ENCODE measurements at regions not wholly inside any gene's neighbourhood (a gene's known extent, or its start where the extent isn't known, plus 50 kb on each side); places are given as distances from the start of the nearest gene placed in this dataset.
"Not testable (repeated sequence)": the region's sequence is repeated elsewhere in the genome, so short reads cannot be mapped to it uniquely, and the experiment has no call there.

DNA sequence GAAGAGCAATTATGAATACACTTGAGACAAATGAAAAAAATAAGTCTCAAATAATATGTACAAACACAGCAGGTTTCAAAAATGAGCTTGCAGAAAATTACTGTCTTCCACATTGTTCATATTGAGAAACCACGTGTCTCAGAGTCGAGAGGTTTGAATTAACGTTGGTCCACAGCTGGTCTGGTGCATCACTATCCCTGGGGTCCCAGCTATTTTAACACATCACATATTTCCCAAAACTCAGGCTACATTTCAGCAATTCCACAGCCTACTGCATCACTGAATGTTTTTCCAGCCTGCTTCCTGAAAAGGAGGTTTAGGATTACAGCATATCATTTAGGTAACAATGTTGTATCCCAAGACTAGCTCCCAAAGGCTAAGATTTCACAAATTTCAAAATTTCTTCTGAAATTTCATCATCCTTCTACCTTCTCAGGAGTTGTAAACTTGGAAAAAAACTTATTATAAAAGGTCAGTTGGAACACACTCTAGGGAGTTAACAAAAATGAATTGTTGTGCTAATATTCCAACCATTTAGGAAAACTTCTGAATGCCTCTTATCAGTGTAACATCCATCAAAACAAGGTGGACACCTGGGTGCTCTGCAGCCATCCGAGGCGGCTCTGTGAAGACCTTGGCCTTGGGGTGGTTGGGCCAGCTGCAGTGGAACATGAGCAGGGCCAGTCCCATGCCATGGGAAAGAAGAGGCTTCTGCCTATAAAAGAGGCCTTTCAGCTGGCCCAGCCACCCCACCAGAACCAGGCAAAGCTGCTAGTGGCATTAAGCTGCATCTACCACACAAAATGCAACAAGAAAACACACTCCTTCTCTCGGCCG is 198.1 kb upstream of the RBBP8 start:
- DNase-seq (ENCODE audit: low spot score) = no peak

DNA sequence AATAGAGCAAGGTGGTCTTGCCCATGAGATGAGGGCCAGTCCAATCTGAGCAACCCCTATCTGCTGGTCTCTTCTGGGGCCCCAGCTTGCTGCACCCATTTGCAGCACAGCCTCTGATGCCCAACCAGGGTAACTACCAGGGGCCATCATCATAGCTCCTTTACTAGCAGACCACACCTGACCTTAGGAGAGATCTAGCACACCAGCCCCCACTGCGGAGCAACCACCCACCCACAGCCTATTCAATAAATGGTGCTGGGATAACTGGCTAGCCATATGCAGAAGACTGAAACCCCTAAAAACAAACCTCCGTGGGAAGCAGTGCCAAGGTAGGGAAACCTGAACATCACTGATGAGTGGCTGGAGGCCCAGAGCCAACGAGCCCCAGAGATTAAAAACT is 196.1 kb upstream of the RBBP8 start:
- DNase-seq (ENCODE audit: low spot score) = no peak

DNA sequence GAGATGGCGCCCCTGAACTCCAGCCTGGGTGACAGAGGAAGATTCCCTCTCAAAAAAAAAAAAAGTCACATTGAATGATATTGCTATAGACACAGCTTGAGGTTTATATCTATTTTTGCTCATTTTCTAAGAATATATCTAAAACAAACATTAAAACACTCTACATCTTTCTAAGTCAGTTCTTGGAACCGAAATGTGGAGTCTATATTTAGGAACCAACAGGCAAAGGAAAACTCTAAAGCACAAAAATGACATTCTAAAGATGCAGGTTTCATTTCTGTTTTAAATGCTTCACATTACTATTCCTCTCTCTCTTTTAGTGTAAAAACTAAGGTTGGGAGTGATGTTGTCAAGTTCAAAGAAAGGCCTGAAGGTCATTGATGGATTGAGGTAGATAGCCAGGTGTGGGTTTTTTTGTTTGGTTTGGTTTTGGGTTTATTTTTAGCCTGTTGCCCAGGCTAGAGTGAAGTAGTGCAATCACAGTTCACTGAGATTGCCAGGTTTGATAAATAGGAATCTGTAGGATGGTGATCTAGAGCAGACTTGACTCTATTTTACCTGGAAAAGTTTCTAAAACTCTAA is 194.0 kb upstream of the RBBP8 start:
- DNase-seq (ENCODE audit: low spot score) = no peak

DNA sequence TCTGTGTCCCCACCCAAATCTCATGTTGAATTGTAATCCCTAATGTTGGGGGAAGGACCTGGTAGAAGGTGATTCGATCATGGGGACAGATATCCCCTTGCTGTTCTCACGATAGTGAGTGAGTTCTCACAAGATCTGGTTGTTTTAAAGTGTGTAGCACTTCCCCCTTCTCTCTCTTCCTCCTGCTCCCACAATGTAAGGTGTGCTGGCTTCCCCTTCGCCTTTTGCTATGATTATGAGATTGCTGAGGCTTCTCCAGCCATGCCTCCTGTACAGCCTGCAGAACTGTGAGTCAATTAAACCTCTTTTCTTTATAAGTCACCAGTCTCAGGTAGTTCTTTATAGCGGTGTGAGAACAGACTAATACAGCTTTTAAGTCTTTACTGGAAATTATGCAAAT is 193.3 kb upstream of the RBBP8 start:
- DNase-seq (ENCODE audit: low spot score) = no peak

DNA sequence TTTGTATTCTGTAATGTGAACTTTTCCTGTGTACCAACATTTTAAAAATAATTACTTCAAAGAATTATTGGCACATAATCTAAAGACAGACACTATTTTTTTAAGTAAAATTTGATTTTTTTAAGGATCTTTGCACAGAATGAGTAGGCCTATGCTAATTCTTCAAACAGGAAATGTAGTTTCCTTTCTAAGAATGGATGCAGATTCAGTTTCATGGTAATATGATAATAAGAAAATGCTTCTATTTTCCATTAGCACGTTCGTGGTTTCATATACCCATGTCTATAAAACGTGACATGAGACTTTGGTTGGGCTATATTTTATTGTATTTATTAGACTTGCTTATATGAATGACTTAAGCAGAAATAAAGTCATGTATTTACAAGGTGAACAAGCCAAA is 191.8 kb upstream of the RBBP8 start:
- no peak for DNase-seq (ENCODE audit: low spot score)

DNA sequence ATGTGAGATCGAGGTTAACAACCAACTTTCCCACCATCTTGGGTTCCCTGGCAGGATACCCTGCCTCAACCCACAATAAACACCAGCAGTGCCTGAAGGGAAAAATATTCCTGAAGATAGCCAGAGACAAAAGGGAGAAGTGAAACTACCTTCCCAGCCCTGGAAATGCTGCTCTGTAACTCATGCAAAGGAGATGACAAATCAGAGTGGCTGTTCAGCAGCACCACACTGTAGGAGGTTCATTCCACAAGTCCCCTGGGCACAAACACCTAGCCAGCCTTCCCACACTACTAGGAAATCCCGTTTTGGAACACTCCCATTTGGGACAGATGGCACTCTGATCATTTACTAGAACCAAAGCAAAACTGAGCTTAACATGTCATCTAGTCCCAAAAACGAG is 190.7 kb upstream of the RBBP8 start:
- no peak for DNase-seq (ENCODE audit: low spot score)

DNA sequence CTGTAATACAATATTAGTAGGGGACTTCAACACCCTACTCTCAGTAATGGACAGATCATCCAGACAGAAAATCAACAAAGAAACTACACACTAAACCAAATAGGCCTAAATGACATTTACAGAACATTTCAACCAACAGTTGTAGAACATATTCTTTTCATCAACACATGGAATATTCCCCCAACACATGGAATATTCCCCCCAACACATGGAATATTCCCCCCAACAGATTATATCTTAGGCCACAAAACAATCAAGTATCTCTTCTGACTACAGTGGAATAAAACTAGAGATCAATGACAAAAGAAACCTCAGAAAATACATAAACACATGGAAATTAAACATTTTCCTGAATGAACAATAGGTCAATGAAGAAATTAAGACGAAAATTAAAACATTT is 187.2 kb upstream of the RBBP8 start:
- DNase-seq (ENCODE audit: low spot score) = no peak

DNA sequence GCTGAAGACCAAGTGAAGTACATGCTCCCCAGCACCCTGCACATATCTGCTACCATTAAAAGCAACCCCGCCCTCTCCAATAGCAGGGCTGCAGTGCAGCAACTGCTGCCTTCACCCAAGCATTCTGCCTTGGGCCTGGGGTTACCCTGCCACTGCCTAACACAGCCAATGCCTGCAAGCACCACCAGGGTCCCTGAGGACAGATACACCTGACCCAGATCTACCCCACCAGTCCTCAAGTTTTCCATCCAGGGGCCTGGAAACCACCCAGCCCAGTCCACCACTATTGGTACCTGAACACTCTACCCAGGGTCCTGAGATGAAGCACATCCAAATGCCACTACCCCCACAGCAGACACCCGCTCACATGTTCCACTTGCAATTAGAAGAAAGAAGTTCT is 181.1 kb upstream of the RBBP8 start:
- DNase-seq (ENCODE audit: low spot score) = no peak

DNA sequence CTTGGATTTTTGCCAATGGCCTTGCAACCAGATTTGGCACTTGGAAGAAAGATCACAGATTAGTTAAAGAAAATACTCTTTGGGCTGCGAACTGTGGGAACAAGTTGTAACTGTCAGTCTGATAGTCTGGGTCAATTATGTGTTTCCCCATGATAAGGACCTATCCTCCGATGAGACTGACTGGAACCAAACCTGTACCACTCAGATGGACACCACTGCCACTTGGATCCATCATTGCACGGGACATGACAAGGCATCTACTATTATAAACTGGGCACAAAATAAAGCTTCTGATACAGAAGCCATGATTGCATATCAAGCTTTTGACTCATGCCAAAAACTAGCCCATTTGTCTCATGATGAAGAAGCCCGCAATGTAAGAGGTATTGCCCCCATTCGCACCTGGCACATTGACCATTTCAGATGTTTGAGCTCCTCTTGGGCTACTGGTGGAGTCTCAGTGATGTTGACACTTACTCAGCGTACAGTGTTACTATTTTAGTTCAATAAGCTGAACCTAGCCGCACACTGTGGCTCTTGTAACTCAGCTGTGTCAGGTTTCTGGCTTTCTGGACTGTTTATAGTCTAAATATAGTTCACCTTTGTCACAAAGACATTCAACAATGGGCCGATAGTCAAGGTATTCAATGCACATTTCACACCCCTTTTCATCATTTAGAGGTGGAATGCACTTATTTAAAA is 179.8 kb upstream of the RBBP8 start:
- no peak for DNase-seq (ENCODE audit: low spot score)

DNA sequence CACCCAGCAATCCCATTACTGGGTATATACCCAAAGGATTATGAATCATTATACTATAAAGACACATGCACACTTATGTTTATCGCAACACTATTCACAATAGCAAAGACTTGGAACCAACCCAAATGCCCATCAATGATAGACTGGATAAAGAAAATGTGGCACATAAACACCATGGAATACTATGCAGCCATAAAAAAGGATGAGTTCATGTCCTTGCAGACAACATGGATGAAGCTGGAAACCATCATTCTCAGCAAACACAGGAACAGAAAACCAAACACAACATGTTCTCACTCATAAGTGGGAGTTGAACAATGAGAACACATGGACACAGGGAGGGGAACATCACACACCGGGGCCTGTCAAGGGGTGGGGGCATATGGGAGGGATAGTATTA is 169.1 kb upstream of the RBBP8 start:
- DNase-seq (ENCODE audit: low spot score) = not testable (repeated sequence)

DNA sequence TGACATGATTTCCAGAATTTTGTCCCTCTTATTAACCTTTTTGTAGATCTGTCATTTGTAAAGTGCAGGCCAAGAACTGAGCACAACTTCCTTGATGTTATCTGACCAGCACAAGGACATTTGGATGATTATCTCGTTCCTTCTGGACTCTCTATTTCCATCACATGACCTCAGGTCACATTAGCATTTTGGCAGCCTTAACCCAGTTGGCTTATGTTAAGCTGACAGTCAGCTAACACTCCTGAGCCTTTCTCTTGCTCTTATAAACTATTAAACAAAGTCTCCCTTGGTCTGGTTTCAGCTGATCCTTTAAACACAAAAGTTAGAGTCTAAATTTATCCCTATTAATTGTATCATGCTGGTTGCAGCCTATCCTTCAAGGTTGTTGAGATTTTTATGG is 167.2 kb upstream of the RBBP8 start:
- no peak for DNase-seq (ENCODE audit: low spot score)

DNA sequence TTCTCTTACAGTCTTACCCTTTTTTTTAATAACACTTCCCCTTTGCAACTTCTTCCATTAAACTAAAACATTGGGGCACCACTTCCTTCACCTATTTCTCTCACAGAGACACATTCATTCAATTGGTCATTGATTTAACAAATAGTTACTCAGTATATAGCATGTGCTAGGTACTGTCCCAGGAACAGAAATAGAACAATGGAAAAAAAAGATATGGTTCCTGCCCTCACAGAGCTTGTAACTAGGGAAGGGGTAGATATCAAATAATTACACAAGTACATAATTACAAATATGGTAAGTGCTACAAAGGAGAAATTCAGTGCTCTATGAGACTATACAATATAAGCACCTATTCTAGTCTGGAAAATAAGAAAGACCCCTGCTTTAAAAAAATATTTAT is 165.5 kb upstream of the RBBP8 start:
- no peak for DNase-seq (ENCODE audit: low spot score)

DNA sequence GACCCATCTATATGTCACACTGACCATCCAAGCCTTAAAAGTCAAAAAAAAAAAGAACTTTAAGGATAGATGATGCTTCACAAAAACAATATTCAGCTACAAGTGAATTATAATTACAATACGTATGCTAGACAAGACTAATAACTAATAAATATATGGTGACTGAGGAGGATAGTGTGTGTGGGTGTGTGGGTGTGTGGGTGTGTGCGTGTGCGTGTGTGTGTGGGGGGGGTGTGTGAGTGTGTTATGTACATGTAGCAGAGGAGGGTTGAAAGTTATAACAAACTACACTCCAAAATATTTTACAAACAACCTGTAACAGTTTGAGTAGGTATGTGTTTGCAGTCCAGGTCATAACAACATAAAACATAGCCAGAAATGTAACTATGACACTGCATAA is 159.2 kb upstream of the RBBP8 start:
- DNase-seq (ENCODE audit: low spot score) = no peak

DNA sequence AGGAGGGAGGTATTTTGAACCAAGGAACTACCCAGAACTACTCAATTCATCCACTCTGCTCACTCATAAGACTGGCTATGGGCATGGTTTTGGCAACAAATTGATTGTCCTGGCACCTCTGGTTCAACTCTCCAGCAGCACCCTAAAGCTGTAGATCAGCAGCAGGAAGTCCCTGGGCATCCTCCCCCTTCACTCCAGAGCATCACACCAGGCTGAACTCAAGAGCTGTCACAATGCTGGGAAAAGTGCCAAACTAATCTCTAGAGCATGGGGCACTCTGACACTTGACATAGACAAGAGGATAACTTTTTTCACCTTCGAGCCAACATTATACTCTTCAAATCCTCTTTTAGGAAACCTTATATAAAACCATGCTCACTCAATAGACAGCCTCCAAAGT is 154.1 kb upstream of the RBBP8 start:
- DNase-seq (ENCODE audit: low spot score) = no peak

DNA sequence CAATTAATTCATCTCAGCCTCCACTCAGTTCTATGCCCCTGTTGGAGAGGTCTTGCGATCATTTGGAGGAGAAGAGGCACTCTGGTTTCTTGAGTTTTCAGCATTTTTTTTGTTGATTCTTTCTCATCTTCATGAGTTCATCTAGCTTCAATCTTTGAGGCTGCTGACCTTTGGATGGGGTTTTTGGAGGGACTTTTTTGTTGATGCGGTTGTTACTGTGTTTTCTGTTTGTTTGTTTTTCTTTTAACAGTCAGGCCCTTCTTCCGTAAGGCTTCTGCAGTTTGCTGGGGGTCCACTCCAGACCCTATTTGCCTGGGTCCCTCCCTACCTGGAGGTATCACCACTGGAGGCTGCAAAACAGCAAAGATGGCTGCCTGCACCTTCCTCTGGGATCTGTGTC is 149.9 kb upstream of the RBBP8 start:
- no peak for DNase-seq (ENCODE audit: low spot score)

DNA sequence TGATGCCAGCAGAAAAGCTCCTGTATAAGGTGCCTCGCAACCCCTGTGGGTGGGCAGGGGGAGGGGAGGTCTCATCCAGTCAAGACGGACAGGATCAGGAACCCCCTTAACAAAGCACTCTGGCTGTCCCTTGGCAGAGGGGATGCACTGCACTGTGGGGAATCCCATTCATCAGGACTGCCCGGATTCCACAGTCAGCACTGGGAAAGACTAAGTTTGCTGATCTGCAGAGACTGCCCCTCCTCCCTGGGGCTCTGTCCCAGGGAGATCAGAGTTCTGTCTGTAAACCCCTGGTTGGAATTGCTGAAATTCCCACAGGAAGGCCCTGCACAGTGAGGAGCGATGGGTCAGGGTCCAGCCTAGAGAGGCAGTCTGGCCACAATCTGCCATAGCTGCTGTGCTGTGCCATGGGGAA is 149.5 kb upstream of the RBBP8 start:
- no peak for DNase-seq (ENCODE audit: low spot score)

DNA sequence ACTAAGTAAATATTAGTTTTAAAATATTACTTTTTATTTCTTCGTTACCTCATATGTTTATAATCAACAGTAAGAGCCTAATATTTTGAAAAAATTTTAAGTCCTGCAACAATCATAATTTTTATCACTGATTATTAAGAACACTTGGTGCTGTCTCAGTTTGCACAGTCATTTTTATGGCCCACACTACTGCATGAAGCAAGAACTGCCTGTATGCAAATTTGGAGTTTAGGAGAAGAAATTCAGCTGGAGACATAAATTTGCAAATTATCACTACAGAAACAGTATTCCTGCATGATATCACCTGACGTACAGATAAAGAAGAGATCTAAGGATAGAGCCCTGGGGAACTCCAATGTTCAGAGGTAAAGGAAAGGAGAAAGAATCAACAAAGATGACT is 144.1 kb upstream of the RBBP8 start:
- no peak for DNase-seq (ENCODE audit: low spot score)

DNA sequence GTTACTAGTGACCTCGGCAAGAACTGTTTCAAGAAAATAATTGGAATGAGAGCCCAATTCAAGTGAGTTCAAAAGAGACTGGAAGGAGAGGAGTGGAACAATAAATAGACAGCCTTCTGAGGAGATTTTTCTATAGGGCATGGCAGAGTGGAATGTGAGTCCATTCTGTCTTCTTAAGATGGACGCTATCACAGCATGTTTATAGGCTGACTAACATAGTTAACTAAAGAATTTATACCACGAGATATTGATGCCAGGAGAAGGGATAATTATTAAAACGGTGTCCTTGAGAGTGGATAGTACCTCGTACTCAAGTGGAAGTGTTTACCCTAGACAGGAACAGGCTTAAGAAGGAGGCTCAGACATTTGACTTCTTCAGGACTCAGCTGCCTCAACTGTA is 143.5 kb upstream of the RBBP8 start:
- DNase-seq (ENCODE audit: low spot score) = no peak

DNA sequence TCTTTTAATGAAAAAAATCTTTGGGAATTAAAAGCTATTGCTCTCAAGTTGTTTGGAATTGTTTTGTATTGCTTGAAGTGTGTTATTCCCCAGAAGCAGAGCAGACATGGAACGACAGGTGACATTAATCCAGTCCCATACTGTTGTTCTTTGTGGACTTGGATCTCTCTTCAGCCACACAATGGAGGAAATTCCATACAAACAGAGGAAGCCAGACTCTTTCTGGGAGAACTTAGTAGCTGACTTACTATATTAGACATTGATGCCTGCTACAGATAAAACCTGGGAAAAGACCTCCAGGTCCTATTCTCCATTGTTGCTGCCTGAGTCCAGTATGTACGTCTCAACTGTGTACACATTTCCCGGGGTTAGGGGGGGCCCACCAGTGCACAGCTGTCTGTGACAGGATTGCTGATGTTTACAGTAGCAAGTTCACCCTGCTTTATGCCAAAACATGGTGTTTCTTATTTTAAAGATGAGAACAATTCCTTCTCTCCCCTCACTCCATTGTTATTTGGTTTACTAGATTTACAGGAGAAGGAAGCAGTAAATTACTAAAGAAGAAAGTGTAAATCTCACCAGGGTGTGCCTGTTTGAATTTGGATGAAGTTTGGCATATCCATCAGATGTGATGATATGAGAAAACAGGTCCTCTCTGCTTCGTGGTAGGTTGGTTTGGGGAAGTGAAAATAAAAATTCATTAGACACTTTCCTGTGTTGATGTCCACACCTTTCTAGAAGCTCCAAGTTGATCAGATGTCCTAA is 142.4 kb upstream of the RBBP8 start:
- no peak for DNase-seq (ENCODE audit: low spot score)

DNA sequence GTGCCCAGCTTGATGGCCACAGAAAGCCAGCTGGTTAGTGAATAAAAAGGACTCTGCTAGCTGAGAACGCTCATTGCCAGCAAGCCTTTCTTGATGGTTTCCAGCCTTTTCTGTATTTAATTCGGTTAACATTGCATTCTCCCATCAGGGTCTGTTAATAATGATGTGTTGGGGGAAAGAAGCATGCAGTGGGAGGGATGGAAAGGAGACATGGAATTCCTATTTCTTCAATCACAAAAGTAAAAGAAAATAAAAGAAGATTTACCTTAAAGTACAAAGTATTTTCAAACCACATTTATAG is 141.9 kb upstream of the RBBP8 start:
- no peak for DNase-seq (ENCODE audit: low spot score)

DNA sequence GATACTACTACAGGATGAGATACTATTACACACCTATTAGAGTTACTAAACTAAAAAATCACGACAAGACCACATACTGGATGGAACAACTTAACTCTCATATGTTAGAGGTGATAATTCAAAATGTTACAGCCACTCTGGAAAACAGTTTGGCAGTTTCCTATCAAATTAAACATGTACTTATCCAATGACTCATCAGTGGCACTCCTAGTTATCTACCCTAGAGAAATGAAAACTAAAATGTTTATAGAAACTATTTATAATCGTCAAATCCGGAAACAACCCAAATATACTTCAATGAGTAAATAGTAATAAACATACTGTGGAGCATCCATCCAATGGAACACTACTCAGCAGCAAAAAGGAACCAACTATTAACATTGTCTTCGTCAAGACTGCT is 137.0 kb upstream of the RBBP8 start:
- DNase-seq (ENCODE audit: low spot score) = no peak

DNA sequence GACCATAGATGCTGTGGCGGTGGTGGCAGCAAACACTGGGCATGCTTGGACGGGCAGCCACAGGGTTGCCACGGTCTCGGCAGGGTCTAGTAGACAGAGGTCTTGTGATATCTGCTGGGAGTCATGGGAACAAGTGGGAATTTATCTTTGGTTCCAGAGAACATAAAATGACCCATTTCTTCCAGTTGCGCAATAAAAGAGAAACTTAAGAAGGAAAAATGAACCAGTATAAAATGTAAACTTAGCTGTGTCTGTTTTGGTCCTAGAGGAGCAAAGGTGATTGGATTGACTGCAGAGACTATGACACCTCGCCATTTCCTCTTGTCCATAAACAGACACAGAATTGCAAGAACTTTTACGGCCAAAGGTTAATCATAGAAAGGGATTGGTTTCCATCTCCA is 132.6 kb upstream of the RBBP8 start:
- DNase-seq (ENCODE audit: low spot score) = no peak

Data from SK-N-DZ (cell line).